ENCODE measurements at regions not wholly inside any gene's neighbourhood (a gene's known extent, or its start where the extent isn't known, plus 50 kb on each side); places are given as distances from the start of the nearest gene placed in this dataset.

- TF ChIP-seq CTCF (conservative IDR thresholded peaks at IDR 0.05; ENCODE audit: low read length) (no peak), EZH2phosphoT487 (IDR thresholded peaks at IDR 0.05; ENCODE audit: borderline replicate concordance) (no peak)
Measured at GRCh38 chr2:228864131-228864530, 407.0 kb downstream of the PID1 start.

Measured in Loucy (cell line).